Naive thymus-derived CD4-positive, alpha-beta T cell (primary cell): ENCODE measurements at regions not wholly inside any gene's neighbourhood (a gene's known extent, or its start where the extent isn't known, plus 50 kb on each side); places are given as distances from the start of the nearest gene placed in this dataset.

Experiments
- ATAC-seq: fragments of 150-1000 bp; cut with Tn5 transposase; 2 replicates; pipeline ENCODE4 v1.10.0; 2021; ENCODE audit warnings: mild to moderate bottlenecking, moderate library complexity
- CTCF ChIA-PET: fragments of 350-600 bp; sonication (Branson Sonifier 250); formaldehyde crosslinking; loops from one replicate; lab custom pipeline; 2021; ENCODE audit warnings: antibody characterized with exemption; lab: Charles Lee
- POLR2A ChIA-PET: fragments of 350-600 bp; sonication (Branson Sonifier 250); formaldehyde crosslinking; loops from one replicate; lab custom pipeline; 2021; ENCODE audit warnings: antibody characterized with exemption, inconsistent platforms; lab: Charles Lee
- DNase-seq, 9 donors: peaks; one replicate each; pipeline versions ENCODE4 v3.0.0 to v3.0.0-alpha.2; 2020 to 2022; ENCODE audit warnings: mixed read lengths in 1 of 9
- H3K27ac ChIP-seq: one replicate; pipeline ENCODE4 v1.7.0; 2013; ENCODE audit warnings: mild to moderate bottlenecking, low read depth, low read length, moderate library complexity
- H3K27me3 ChIP-seq, 2 donors: one replicate each; pipeline ENCODE4 v1.7.0; 2013; ENCODE audit warnings: low read length in 2 of 2, mild to moderate bottlenecking in 2 of 2, moderate library complexity in 2 of 2; ENCODE audit not compliant: control insufficient read depth in 2 of 2, insufficient read depth in 2 of 2
- H3K36me3 ChIP-seq, 3 experiments: 1 replicate in 2 of 3; 2 replicates in 1 of 3; pipeline ENCODE4 v1.7.0; 2013; ENCODE audit warnings: low read length in 3 of 3, mild to moderate bottlenecking in 3 of 3, moderate library complexity in 1 of 3; ENCODE audit not compliant: insufficient read depth in 3 of 3, control insufficient read depth in 2 of 3
- H3K4me1 ChIP-seq, 2 donors: one replicate each; pipeline ENCODE4 v1.7.0; 2013; ENCODE audit warnings: low read length in 2 of 2, mild to moderate bottlenecking in 2 of 2, moderate library complexity in 1 of 2; ENCODE audit not compliant: control insufficient read depth in 2 of 2, insufficient read depth in 2 of 2
- H3K4me3 ChIP-seq: 2 replicates; pipeline ENCODE4 v1.7.0; 2013; ENCODE audit warnings: mild to moderate bottlenecking, low read length
- H3K9me3 ChIP-seq, 3 experiments: 1 replicate in 2 of 3; 2 replicates in 1 of 3; pipeline ENCODE4 v1.7.0; 2013; ENCODE audit warnings: low read length in 3 of 3; ENCODE audit not compliant: control insufficient read depth in 2 of 3
- H3K27ac Mint-ChIP-seq, 9 donors: one replicate each; pipeline ENCODE4 v1.8.0; 2020 to 2022; ENCODE audit warnings: mixed read lengths in 9 of 9, mild to moderate bottlenecking in 8 of 9, moderate library complexity in 5 of 9, inconsistent platforms in 2 of 9
- H3K27me3 Mint-ChIP-seq, 5 donors: one replicate each; pipeline ENCODE4 v1.8.0; 2021 to 2022; ENCODE audit warnings: mixed read lengths in 5 of 5, mild to moderate bottlenecking in 1 of 5
- H3K36me3 Mint-ChIP-seq, 5 donors: one replicate each; pipeline ENCODE4 v1.8.0; 2020 to 2022; ENCODE audit warnings: mixed read lengths in 5 of 5, mild to moderate bottlenecking in 3 of 5, inconsistent platforms in 1 of 5
- H3K4me1 Mint-ChIP-seq, 7 donors: one replicate each; pipeline ENCODE4 v1.8.0; 2020 to 2022; ENCODE audit warnings: mixed read lengths in 7 of 7, mild to moderate bottlenecking in 3 of 7, inconsistent platforms in 1 of 7
- H3K4me3 Mint-ChIP-seq, 10 donors: one replicate each; pipeline ENCODE4 v1.8.0; 2020 to 2022; ENCODE audit warnings: mild to moderate bottlenecking in 10 of 10, mixed read lengths in 10 of 10, moderate library complexity in 6 of 10, inconsistent platforms in 2 of 10
- H3K9me3 Mint-ChIP-seq, 11 donors: one replicate each; pipeline ENCODE4 v1.8.0; 2020 to 2022; ENCODE audit warnings: mixed read lengths in 11 of 11, mild to moderate bottlenecking in 4 of 11, inconsistent platforms in 1 of 11, moderate library complexity in 1 of 11
- intact Hi-C, 2 donors: fragments of 100-400 bp; cut with micrococcal nuclease; formaldehyde crosslinking; loops; one replicate each; pipeline ENCODE4 v1.15.1; 2023

DNA sequence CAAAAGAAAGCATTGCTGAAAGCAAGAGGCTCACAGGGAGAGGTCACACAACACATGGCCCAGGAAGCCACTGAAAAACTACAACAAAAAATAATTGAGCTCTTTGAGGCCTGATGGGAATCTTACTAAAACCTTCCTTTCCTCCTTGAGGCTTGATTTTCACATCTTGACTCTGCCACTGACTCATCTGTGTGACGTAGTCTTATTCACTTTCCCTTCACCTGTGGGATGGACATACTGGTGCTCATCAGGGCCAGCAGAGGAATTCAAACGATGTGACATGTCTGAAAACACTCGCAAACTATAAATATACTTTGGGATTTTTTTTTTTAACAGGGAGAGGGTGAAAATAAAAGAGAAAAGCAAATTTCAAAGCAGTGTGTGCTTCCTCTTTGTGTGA is 78.3 kb upstream of the ASIC2 start:
- Mint-ChIP-seq H3K4me1 (no peaks in the 10 kb centered on the region), H3K27ac (no peak overlapping the region), H3K4me3 (no peak overlapping the region), H3K36me3 (no peaks in the 10 kb centered on the region), H3K27me3 (peaks cover 0 to 27% (median 13%) of the 10 kb centered on the region in 5 donors), H3K9me3 (peaks cover 0 to 5% (median 0%) of the 10 kb centered on the region in 11 donors)
- ChIA-PET CTCF (no interaction called here), POLR2A (no interaction called here)
- no peaks in the 10 kb centered on the region for H3K9me3 ChIP-seq
- intact Hi-C loops = no loop called here
- no peak overlapping the region for H3K4me3 ChIP-seq
- no peaks in the 10 kb centered on the region for H3K36me3 ChIP-seq
- DNase-seq = no peak
- H3K4me1 ChIP-seq = no peaks in the 10 kb centered on the region
- no peak for ATAC-seq
- no peak overlapping the region for H3K27ac ChIP-seq
- no peaks in the 10 kb centered on the region for H3K27me3 ChIP-seq

DNA sequence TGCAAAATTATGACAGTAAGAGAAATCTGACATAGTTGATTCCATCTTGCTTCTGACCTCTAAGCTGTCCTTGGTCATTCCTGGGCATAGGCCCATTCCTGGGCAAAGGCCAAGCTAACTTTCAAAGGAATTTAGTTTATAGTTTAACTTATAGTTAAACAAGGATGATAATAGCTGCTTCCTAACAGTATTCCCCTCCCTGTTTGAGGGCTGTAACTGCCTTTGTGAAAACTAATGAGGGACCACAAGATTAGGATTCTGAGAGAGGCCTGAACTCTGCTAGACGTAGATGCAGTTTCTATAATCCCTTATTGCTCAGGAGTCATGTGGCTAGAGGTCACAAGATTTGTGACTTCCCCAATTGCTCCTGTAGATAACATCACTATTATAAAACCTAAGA is 80.2 kb upstream of the ASIC2 start:
- Histone ChIP-seq H3K4me3 (no peak overlapping the region), H3K27ac (no peak overlapping the region), H3K36me3 (no peaks in the 10 kb centered on the region), H3K4me1 (no peaks in the 10 kb centered on the region), H3K9me3 (no peaks in the 10 kb centered on the region), H3K27me3 (no peaks in the 10 kb centered on the region)
- CTCF ChIA-PET = no interaction called here
- H3K4me1 Mint-ChIP-seq = no peaks in the 10 kb centered on the region
- no peaks in the 10 kb centered on the region for H3K36me3 Mint-ChIP-seq
- POLR2A ChIA-PET = no interaction called here
- intact Hi-C loops = no loop called here
- peaks cover 0 to 5% (median 0%) of the 10 kb centered on the region in 11 donors for H3K9me3 Mint-ChIP-seq
- peaks cover 0 to 33% (median 11%) of the 10 kb centered on the region in 5 donors for H3K27me3 Mint-ChIP-seq
- H3K4me3 Mint-ChIP-seq = no peak overlapping the region
- ATAC-seq (no peak), DNase-seq (no peak)
- H3K27ac Mint-ChIP-seq = no peak overlapping the region

DNA sequence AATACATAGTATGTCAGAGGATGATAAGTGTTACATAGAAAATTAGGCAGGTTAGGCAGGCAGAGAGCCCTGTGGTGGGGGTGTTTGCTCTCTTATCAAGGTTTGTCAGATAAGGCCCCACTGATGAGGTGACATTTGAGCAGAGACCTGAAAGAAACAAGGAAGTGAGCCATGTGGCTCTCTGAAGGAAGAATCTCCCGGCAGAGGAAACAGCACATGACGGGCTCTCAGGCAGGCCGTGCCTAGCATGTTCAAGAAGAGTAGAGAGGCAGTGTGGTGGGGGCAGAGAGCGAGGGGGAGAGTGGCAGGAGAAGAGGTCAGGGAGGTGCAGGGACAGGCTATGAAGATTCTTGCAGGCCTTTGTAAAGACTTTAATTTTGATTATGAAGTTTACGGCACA is 82.0 kb upstream of the ASIC2 start:
- Mint-ChIP-seq H3K9me3 (peaks cover 0 to 3% (median 0%) of the 10 kb centered on the region in 11 donors), H3K27me3 (peaks cover 0 to 33% (median 4%) of the 10 kb centered on the region in 5 donors), H3K4me1 (no peaks in the 10 kb centered on the region), H3K27ac (no peak overlapping the region), H3K36me3 (no peaks in the 10 kb centered on the region), H3K4me3 (no peak overlapping the region)
- no peak for DNase-seq
- Histone ChIP-seq H3K4me1 (no peaks in the 10 kb centered on the region), H3K9me3 (no peaks in the 10 kb centered on the region), H3K4me3 (no peak overlapping the region), H3K27ac (no peak overlapping the region), H3K36me3 (no peaks in the 10 kb centered on the region), H3K27me3 (no peaks in the 10 kb centered on the region)
- POLR2A ChIA-PET = no interaction called here
- no peak for ATAC-seq
- intact Hi-C loops = no loop called here
- CTCF ChIA-PET = no interaction called here

DNA sequence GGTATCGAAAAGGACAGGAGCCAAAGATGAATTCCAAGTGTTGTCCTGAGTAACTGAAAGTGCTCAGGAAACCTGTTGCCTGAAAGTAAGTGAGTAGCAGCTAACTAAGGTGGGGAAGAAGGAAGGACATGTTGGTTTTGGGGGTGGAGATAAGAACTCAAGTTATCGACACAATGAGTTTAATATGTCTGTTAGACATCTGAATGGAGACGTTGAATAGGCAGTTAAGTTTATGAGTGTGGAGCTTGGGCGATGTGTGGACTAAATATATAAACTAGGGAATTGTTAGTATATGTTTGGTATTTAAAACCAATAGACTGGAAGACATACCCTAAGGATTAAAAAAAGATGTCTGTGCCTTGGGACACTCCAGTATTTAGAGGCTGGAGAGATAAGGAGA is 82.7 kb upstream of the ASIC2 start:
- H3K4me3 ChIP-seq = no peak overlapping the region
- intact Hi-C loops = no loop called here
- no peak for DNase-seq
- no peak for ATAC-seq
- no peak overlapping the region for H3K27ac ChIP-seq
- Mint-ChIP-seq H3K4me1 (no peaks in the 10 kb centered on the region), H3K36me3 (no peaks in the 10 kb centered on the region), H3K9me3 (peaks cover 0 to 3% (median 0%) of the 10 kb centered on the region in 11 donors), H3K4me3 (no peak overlapping the region), H3K27me3 (peaks cover 0 to 28% (median 4%) of the 10 kb centered on the region in 5 donors), H3K27ac (no peak overlapping the region)
- ChIA-PET CTCF (no interaction called here), POLR2A (no interaction called here)
- H3K4me1 ChIP-seq = no peaks in the 10 kb centered on the region
- H3K9me3 ChIP-seq = no peaks in the 10 kb centered on the region
- H3K27me3 ChIP-seq = no peaks in the 10 kb centered on the region
- no peaks in the 10 kb centered on the region for H3K36me3 ChIP-seq

DNA sequence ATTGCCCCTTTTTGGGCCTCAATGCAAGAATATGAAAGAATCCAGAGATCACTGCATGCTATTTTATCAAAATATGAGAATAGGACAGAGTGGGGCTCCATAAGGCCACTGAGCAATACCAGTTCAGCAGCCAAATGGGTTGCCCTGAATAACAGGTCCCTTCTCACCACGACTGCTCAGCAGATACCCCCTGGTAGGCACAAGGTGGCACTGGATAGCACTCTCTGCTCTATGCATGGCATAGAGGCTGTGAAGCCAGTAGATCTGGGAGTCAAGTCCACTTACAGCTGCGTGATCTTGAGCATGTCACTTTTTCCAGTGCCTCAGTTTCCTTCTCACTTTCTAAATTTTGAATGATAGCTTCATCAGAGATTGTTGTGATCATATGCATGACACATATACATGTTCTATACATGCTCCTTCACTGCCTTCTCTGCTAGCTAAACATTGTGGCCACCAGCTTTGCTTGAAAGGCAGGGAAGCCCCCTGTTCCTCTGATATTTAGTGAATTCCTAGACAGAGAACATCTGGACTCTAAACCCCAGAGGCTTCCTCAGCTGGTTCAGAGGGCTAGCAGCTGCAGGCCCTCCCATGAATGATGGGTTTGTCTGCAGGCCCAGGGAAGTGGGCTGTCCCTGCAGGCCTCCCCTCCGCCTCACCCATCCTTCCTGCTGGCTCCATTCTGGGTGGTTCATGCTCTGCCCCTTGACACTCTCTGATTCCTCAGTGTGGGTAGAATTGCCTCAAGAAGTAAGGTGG is 84.9 kb upstream of the ASIC2 start:
- intact Hi-C loops = no loop called here
- Histone ChIP-seq H3K4me1 (no peaks in the 10 kb centered on the region), H3K27ac (no peak overlapping the region), H3K9me3 (no peaks in the 10 kb centered on the region), H3K27me3 (no peaks in the 10 kb centered on the region), H3K36me3 (no peaks in the 10 kb centered on the region), H3K4me3 (no peak overlapping the region)
- ATAC-seq (no peak), DNase-seq (no peak)
- Mint-ChIP-seq H3K36me3 (no peaks in the 10 kb centered on the region), H3K4me1 (no peaks in the 10 kb centered on the region), H3K27me3 (peaks cover 0 to 13% (median 0%) of the 10 kb centered on the region in 5 donors), H3K27ac (no peak overlapping the region), H3K9me3 (peaks cover 0 to 3% (median 0%) of the 10 kb centered on the region in 11 donors), H3K4me3 (no peak overlapping the region)
- ChIA-PET CTCF (no interaction called here), POLR2A (no interaction called here)

DNA sequence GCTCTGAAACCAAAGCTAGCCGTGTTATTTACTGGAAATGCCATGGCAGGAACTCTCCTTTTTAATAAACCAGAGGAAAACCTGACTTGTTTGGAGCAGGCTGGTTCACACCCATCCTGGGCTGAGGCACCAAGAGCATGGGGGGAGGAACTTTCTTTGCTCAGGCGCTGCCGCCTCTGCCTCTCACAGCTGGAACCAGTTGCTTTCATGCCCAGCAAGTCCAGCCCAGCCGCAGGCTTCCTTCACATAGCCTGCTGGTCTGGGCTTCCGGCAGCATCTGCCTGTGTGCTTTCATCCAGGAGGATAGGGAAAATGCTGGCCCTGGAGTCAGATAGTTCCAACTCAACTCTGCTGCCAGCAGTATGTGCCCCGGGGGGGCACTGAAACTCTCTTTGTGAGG is 88.1 kb upstream of the ASIC2 start:
- no peaks in the 10 kb centered on the region for H3K27me3 ChIP-seq
- DNase-seq (no peak), ATAC-seq (no peak)
- H3K4me1 ChIP-seq = no peaks in the 10 kb centered on the region
- no peaks in the 10 kb centered on the region for H3K36me3 ChIP-seq
- no peaks in the 10 kb centered on the region for H3K36me3 Mint-ChIP-seq
- H3K4me1 Mint-ChIP-seq = no peaks in the 10 kb centered on the region
- H3K4me3 ChIP-seq = no peak overlapping the region
- no peak overlapping the region for H3K27ac Mint-ChIP-seq
- peaks cover 0 to 23% (median 5%) of the 10 kb centered on the region in 5 donors for H3K27me3 Mint-ChIP-seq
- intact Hi-C loops = no loop called here
- ChIA-PET CTCF (no interaction called here), POLR2A (no interaction called here)
- no peaks in the 10 kb centered on the region for H3K9me3 ChIP-seq
- H3K9me3 Mint-ChIP-seq = peaks cover 0 to 5% (median 0%) of the 10 kb centered on the region in 11 donors
- H3K4me3 Mint-ChIP-seq = no peak overlapping the region
- H3K27ac ChIP-seq = no peak overlapping the region

DNA sequence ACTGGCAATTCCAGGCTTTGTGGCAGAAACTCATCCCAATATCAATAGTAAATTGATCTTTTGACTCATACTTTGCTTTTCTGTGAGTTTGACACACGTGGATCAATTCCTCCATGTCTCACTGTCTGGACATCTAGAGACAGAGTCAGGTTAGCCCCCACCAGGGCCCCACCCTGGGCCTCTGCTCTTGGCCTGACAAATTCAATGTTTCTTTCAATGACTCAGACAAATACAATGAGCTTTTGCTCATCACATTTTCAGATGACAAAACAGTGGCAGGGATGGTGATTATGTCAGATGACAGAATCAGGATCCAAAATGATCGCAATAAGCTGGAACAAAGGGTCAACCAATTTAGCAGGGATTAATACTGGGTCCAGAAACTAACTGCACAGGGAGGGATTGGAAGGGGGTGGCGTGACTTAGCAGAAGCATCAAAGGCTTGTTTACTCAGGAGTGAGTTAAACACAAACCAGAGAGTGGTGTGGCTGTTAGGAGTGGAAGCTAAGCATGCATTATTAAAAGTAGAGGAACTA is 90.5 kb upstream of the ASIC2 start:
- H3K4me1 ChIP-seq = no peaks in the 10 kb centered on the region
- POLR2A ChIA-PET = no interaction called here
- CTCF ChIA-PET = no interaction called here
- H3K27ac ChIP-seq = no peak overlapping the region
- Mint-ChIP-seq H3K27me3 (peaks cover 0 to 26% (median 16%) of the 10 kb centered on the region in 5 donors), H3K4me1 (no peaks in the 10 kb centered on the region), H3K9me3 (peaks cover 0 to 5% (median 0%) of the 10 kb centered on the region in 11 donors), H3K36me3 (no peaks in the 10 kb centered on the region), H3K4me3 (no peak overlapping the region), H3K27ac (no peak overlapping the region)
- no peak overlapping the region for H3K4me3 ChIP-seq
- DNase-seq (no peak), ATAC-seq (no peak)
- no peaks in the 10 kb centered on the region for H3K27me3 ChIP-seq
- H3K36me3 ChIP-seq = no peaks in the 10 kb centered on the region
- no peaks in the 10 kb centered on the region for H3K9me3 ChIP-seq
- intact Hi-C loops = no loop called here
